Activated CD8-positive, alpha-beta T cell treated with anti-CD3 and anti-CD28 coated beads, Interleukin-2, amount 10 ng/mL, durations not matched to agents 7 days and 5 days (primary cell): ENCODE measurements at regions not wholly inside any gene's neighbourhood (a gene's known extent, or its start where the extent isn't known, plus 50 kb on each side); places are given as distances from the start of the nearest gene placed in this dataset.

Source experiments
- ATAC-seq: fragments of 150-1000 bp; cut with Tn5 transposase; one replicate; pipeline ENCODE4 v1.10.0; 2021; ENCODE audit warnings: moderate library complexity
- CTCF ChIA-PET: fragments of 350-600 bp; sonication (Branson Sonifier 250); formaldehyde crosslinking; loops from one replicate; lab custom pipeline; 2021; ENCODE audit warnings: antibody characterized with exemption; lab: Charles Lee
- POLR2A ChIA-PET: fragments of 350-600 bp; sonication (Branson Sonifier 250); formaldehyde crosslinking; loops from one replicate; lab custom pipeline; 2021; ENCODE audit warnings: antibody characterized with exemption; lab: Charles Lee
- DNase-seq: peaks from one replicate; pipeline ENCODE4 v3.0.0-alpha.2; 2020
- H3K27ac Mint-ChIP-seq: one replicate; pipeline ENCODE4 v1.8.0; 2021; ENCODE audit warnings: mild to moderate bottlenecking, mixed read lengths
- H3K27me3 Mint-ChIP-seq: one replicate; pipeline ENCODE4 v1.8.0; 2021; ENCODE audit warnings: low read depth, mixed read lengths
- H3K36me3 Mint-ChIP-seq: one replicate; pipeline ENCODE4 v1.8.0; 2021; ENCODE audit warnings: low read depth, mixed read lengths
- H3K4me1 Mint-ChIP-seq: one replicate; pipeline ENCODE4 v1.8.0; 2021; ENCODE audit warnings: low read depth, mixed read lengths
- H3K4me3 Mint-ChIP-seq: one replicate; pipeline ENCODE4 v1.8.0; 2021; ENCODE audit warnings: mild to moderate bottlenecking, mixed read lengths
- H3K9me3 Mint-ChIP-seq: one replicate; pipeline ENCODE4 v1.8.0; 2022; ENCODE audit warnings: mixed read lengths; ENCODE audit not compliant: insufficient read depth

DNA sequence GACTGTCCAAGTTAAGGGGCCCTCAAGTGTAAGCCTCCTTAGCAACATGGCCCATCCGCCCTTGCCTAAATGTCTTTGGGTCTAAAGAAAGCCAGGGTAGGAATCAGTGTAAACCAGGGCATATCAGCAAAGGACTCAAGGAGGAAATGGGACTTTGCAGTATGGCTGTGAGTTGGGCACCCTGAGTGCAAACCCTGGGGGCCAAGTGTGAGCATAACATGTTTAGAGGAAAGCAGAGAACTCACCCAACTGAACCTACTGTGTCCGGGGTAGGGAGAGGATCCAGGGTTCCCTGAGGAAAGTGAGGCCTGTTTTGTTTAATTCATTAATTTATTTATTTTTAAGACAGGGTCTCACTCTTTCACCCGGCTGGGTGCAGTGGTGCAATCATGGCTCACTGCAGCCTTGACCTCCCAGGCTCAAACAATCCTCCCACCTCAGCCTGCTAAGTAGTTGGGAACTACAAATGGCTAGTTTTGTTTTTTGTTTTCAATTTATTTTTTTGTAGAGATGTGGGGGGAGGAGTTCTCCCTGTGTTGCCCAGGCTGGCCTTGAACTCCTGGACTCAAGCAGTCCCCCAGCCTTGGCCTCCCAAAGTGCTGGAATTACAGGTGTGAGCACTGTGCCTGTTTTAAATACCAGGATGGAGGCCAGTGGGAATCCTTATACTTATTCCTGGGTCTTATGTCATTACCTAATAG is 51.0 kb upstream of the ACTR3 start:
- no peaks in the 10 kb centered on the region for H3K27me3 Mint-ChIP-seq
- POLR2A ChIA-PET = no interaction called here
- H3K4me1 Mint-ChIP-seq = no peaks in the 10 kb centered on the region

DNA sequence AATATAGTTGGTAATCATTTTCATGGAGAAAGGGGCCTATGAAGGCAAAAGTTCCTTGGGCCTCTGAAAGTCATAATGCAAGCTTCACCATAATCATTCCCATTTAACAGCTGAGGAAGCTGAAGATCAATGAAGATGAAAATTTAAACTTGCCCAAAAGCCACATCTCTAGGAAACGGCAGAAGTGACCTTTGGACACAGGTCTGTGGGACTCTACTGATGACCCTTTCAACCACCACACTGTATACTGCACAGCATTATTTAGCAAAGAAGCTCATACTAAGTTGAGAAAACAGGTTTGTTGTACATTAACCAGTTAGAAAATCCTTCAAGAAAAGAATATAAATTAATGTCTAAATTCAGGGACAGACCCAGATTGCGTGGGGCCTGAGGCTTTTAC is 51.6 kb upstream of the ACTR3 start:
- Mint-ChIP-seq H3K27ac (no peak overlapping the region), H3K4me1 (no peaks in the 10 kb centered on the region), H3K9me3 (no peaks in the 10 kb centered on the region), H3K4me3 (no peak overlapping the region), H3K27me3 (no peaks in the 10 kb centered on the region), H3K36me3 (peaks cover 2% of the 10 kb centered on the region)
- ChIA-PET CTCF (interaction anchor here (1.4 kb wide), 1 partner anchor 9 kb away, joined by 4 read pairs; no protein-coding TSS in a partner anchor), POLR2A (no interaction called here)
- no peak for ATAC-seq
- no peak for DNase-seq

More for the DNA sequence above, 51.0 kb upstream of the ACTR3 start:
- H3K36me3 Mint-ChIP-seq = peaks cover 2% of the 10 kb centered on the region
- no peak overlapping the region for H3K4me3 Mint-ChIP-seq
- H3K27ac Mint-ChIP-seq = no peak overlapping the region
- ATAC-seq (no peak), DNase-seq (no peak)
- no peaks in the 10 kb centered on the region for H3K9me3 Mint-ChIP-seq
- CTCF ChIA-PET = no interaction called here

DNA sequence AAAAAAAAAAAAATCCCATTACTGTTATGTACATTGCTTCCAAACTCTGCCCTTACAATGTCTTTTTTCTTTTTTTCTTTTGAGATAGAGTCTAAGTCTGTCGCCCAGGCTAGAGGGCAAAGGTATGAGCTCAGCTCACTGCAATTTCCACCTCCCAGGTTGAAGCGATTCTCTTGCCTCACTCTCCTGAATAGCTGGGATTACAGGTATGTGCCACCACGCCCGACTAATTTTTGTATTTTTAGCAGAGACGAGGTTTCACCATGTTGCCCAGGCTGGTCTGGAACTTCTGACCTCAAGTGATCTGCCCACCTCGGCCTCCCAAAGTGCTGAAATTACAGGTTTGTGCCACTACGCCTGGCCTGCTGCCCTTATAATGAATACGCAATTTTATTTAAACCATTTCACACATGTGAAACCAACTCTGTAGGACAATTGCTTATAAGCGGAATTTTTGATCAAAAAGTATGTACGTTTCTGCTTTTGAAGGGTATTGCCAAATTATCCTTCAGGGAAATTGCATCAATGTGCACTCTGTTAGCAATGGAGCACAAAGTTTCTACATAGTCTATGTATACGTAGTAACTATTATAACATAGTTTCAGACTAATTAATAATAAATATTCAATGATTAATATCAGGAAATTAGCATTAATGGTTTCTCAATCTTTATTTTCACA is 55.7 kb upstream of the ACTR3 start:
- no peaks in the 10 kb centered on the region for H3K36me3 Mint-ChIP-seq
- ChIA-PET CTCF (no interaction called here), POLR2A (no interaction called here)
- H3K27me3 Mint-ChIP-seq = no peaks in the 10 kb centered on the region
- H3K9me3 Mint-ChIP-seq = no peaks in the 10 kb centered on the region
- DNase-seq (no peak), ATAC-seq (no peak)
- H3K27ac Mint-ChIP-seq = no peak overlapping the region
- no peak overlapping the region for H3K4me3 Mint-ChIP-seq
- H3K4me1 Mint-ChIP-seq = no peaks in the 10 kb centered on the region

DNA sequence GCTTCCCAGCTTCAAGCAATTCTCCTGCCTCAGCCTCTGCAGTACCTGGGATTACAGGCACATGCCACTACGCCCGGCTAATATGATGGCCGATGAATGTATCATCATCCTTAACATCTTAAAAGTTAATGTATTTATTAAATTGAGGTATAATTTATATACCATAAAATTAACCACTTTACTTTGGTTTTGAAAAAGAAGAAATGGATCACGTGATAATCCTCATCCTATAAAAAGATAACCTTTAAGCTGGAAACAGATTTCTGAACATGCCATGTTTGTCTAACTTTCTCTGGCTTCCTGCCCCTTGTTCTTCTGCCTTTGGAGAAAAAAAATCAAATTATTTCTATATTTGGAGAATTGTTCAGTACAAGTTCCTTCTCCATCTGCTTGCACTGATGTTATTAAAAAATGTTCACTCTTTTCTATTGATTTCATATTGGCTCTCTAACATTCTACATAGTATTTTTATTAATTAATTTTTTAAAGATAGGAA is 57.0 kb upstream of the ACTR3 start:
- Mint-ChIP-seq H3K4me1 (no peaks in the 10 kb centered on the region), H3K4me3 (no peak overlapping the region), H3K9me3 (peaks cover 7% of the 10 kb centered on the region), H3K27ac (no peak overlapping the region), H3K27me3 (no peaks in the 10 kb centered on the region), H3K36me3 (no peaks in the 10 kb centered on the region)
- ATAC-seq (no peak), DNase-seq (no peak)
- CTCF ChIA-PET = no interaction called here
- POLR2A ChIA-PET = no interaction called here

DNA sequence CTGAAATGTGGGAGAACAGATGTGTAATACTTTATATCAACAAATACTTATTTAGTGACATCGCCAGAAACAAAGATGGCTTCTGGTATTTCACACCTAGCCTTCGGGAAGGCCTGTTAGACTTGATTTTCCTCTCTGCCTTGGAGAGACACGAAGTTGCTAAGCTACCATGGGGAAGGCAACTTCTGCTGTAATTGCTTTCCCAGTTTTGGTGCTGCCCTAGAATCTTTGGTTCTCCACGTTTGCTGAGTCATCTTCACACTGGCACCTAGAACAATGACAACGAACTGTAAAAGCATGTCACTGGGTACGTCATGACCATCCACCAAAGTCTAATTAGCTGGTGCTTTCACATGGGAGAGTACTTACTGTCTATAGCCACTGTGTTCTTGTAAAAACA is 58.7 kb upstream of the ACTR3 start:
- DNase-seq = no peak
- Mint-ChIP-seq H3K27me3 (no peaks in the 10 kb centered on the region), H3K9me3 (peaks cover 7% of the 10 kb centered on the region), H3K27ac (no peak overlapping the region), H3K4me3 (no peak overlapping the region), H3K36me3 (no peaks in the 10 kb centered on the region), H3K4me1 (no peaks in the 10 kb centered on the region)
- CTCF ChIA-PET = interaction anchor here (1.9 kb wide), 1 partner anchor 46 kb away, joined by 7 read pairs; no protein-coding TSS in a partner anchor
- ATAC-seq = no peak
- POLR2A ChIA-PET = no interaction called here

DNA sequence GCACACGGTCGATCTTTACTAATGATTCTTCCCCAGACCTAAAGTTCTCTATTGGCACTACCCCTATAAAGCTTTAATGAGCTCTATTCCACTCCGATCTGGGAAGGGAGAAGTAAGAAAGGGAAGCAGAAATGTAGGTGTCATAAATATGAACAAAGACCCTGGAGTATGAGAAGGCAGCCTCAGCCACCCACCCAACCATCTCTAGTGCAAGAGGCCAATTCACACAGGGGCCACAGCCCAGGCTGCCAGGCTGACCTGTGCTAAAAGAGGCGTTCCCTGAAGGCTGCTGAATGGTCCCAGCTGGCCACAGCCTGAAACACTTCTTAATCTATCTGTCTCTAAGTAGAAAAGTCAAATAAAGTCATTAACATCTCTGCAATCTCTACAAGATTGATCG is 60.1 kb upstream of the ACTR3 start:
- Mint-ChIP-seq H3K9me3 (peaks cover 7% of the 10 kb centered on the region), H3K27me3 (no peaks in the 10 kb centered on the region), H3K4me1 (no peaks in the 10 kb centered on the region), H3K36me3 (no peaks in the 10 kb centered on the region), H3K4me3 (no peak overlapping the region), H3K27ac (no peak overlapping the region)
- no peak for ATAC-seq
- POLR2A ChIA-PET = no interaction called here
- CTCF ChIA-PET = no interaction called here
- no peak for DNase-seq

DNA sequence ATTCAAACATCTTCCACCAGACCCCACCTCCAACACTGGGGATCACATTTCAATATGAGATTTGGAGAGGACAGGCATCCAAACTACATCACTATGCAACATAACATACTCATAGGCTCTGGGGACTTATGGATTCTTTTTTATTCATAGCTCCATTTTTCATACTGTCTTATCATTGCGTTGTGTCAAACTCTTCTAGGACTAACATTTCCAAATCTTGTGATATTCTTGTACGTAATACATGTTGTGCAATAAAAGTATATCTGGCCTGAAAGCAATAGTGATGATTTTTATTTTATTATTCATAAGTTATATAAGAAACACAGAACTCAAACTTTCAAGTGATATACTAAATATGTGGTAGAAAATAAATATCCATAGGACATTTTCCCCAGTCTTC is 60.6 kb upstream of the ACTR3 start:
- H3K36me3 Mint-ChIP-seq = no peaks in the 10 kb centered on the region
- peaks cover 7% of the 10 kb centered on the region for H3K9me3 Mint-ChIP-seq
- ChIA-PET CTCF (no interaction called here), POLR2A (no interaction called here)
- no peaks in the 10 kb centered on the region for H3K4me1 Mint-ChIP-seq
- no peak overlapping the region for H3K4me3 Mint-ChIP-seq
- DNase-seq (no peak), ATAC-seq (no peak)
- no peak overlapping the region for H3K27ac Mint-ChIP-seq
- H3K27me3 Mint-ChIP-seq = no peaks in the 10 kb centered on the region

DNA sequence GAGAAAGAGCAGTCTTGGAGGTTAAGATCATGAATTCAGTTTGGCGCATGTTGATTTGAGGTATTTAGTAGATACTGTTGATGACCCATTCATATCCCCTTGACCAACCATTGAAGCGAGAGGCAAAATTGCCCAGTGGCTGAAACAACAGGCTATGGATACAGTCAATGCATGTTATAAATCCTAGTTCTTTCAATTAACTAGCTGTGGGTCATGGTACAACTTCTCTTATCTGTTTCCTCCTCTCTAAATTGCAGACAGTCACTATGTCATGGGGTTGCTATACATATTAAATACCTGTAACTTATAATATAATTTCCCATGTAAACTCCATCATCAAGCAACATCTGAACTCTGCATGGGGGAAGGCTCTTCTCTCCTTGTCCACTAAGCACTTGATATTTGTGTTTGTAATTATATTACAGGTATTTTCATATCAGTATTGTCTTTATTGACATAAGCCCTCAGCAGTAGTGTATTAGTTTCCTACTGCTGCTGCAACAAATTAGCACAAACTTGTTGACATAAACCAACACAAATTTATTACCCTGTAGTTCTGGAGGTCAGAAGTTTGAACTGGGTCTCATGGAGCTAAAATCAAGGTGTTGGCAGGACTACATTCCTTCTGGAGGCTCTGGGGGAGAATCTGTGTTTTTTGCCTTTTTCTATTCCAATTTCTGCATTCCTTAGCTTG is 61.7 kb upstream of the ACTR3 start:
- POLR2A ChIA-PET = no interaction called here

DNA sequence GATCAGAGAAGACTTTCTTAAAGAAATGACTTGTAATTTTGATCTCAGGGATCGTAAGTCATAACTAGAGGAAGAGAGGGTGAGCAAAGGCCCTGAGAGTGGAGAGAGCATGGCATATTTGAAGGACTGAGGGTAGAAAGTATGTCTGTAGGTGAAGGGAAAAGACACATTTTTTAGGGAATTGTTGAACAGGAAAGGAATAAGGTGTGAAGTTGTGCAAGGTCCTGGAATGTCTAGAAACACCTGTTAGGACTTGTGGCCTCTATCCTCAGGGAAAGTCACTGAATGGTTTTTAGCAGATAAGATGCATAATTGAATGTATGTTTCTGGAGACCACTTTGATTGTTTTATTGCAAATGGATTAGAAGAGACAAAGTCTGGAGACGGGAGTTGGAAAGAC is 62.5 kb upstream of the ACTR3 start:
- DNase-seq (no peak), ATAC-seq (no peak)
- peaks cover 7% of the 10 kb centered on the region for H3K9me3 Mint-ChIP-seq
- H3K36me3 Mint-ChIP-seq = no peaks in the 10 kb centered on the region
- POLR2A ChIA-PET = no interaction called here
- CTCF ChIA-PET = no interaction called here
- no peaks in the 10 kb centered on the region for H3K27me3 Mint-ChIP-seq
- no peak overlapping the region for H3K27ac Mint-ChIP-seq
- no peaks in the 10 kb centered on the region for H3K4me1 Mint-ChIP-seq
- no peak overlapping the region for H3K4me3 Mint-ChIP-seq

More for the DNA sequence above, 61.7 kb upstream of the ACTR3 start:
- Mint-ChIP-seq H3K9me3 (peaks cover 7% of the 10 kb centered on the region), H3K27me3 (no peaks in the 10 kb centered on the region), H3K4me1 (no peaks in the 10 kb centered on the region), H3K36me3 (no peaks in the 10 kb centered on the region), H3K4me3 (no peak overlapping the region), H3K27ac (no peak overlapping the region)
- ATAC-seq (no peak), DNase-seq (no peak)
- CTCF ChIA-PET = no interaction called here

DNA sequence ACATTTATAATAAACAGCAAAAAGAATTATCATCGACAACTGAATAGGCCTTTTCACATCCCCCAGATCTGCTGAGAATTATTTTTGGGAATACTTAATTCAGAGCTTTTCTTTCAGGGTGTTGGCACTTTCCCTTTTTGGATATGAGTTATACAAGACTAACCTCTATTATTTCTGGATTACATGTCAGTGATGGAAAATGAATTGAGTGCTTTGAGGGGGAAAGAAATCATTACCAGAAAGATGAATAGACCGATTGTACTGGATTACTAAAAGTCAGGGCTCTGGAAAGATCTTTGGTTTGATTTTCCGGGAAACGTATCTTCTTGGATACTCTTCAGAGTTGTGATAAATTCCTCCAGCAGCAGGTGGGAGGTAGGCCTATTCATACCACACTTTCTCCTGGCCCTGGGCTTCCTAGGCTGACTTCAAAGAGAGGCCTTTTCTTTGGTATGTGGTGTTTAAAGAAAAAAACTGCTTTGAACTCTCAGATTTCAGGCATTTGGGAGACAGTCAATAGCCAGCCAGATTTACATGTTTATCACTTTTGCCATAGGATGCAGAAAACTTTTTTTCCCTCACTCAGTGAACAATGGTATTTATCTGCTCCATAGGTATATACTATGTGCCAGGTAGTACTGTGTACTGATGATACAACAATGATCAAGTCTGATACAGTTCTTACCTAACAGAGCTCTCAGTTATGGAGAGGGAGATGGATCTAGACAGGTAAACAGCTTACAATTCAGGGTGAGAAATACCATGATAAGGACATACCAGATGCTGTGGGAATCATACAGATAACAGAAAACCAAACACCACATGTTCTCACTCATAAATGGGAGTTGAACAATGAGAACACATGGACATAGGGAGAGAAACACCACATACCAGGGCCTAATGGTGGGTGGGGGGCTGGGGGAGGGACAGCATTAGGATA is 63.3 kb upstream of the ACTR3 start:
- Mint-ChIP-seq H3K27ac (no peak overlapping the region), H3K36me3 (no peaks in the 10 kb centered on the region), H3K27me3 (no peaks in the 10 kb centered on the region), H3K9me3 (peaks cover 7% of the 10 kb centered on the region), H3K4me3 (no peak overlapping the region), H3K4me1 (no peaks in the 10 kb centered on the region)
- ATAC-seq = no peak
- CTCF ChIA-PET = no interaction called here
- no peak for DNase-seq
- POLR2A ChIA-PET = no interaction called here

DNA sequence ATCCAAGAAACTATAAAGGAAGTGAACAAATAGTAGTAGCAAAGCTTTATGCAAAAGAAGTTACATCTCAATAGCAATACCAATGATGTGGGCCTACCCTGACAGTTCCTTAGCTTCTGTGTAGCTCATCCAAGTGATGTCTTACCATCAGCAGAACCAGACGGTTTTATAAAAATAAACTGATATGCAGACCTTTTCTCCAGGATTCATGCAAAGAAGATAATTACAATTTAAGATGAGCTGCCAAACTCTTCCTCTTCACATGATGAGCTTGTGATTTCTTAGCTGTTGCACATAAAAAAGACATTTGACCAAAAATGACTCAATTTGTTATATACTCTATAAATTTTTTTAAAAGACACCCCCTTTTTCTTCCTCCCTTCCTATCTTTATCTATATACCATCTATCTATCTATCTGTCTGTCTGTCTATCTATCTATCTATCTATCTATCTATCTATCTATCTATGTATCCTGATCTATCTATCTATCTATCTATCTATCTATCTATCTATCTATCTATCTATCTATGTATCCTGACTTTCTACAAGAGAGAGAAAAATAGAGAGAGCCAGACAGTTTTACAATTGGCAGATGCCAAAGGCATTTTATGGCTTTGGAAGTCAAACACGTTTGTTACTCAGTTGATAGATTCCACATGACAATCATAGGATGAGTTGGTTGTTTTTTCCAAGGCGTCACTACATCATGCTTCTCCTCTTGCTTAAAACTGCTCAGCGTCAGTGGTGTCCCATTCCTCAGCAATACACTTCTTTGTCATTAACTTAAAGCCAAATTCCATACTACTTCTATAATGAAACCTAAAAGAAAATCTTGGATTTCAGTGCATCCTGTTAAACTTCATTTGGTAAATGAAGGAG is 65.9 kb upstream of the ACTR3 start:
- no peaks in the 10 kb centered on the region for H3K4me1 Mint-ChIP-seq
- CTCF ChIA-PET = no interaction called here
- POLR2A ChIA-PET = interaction anchor here (0.9 kb wide), 1 partner anchor 18 kb away, joined by 3 read pairs; no protein-coding TSS in a partner anchor
- H3K4me3 Mint-ChIP-seq = no peak overlapping the region
- H3K27ac Mint-ChIP-seq = no peak overlapping the region
- DNase-seq = no peak
- ATAC-seq = no peak
- no peaks in the 10 kb centered on the region for H3K27me3 Mint-ChIP-seq
- no peaks in the 10 kb centered on the region for H3K36me3 Mint-ChIP-seq
- peaks cover 7% of the 10 kb centered on the region for H3K9me3 Mint-ChIP-seq
